ENCODE measurements at regions not wholly inside any gene's neighbourhood (a gene's known extent, or its start where the extent isn't known, plus 50 kb on each side); places are given as distances from the start of the nearest gene placed in this dataset.

DNA sequence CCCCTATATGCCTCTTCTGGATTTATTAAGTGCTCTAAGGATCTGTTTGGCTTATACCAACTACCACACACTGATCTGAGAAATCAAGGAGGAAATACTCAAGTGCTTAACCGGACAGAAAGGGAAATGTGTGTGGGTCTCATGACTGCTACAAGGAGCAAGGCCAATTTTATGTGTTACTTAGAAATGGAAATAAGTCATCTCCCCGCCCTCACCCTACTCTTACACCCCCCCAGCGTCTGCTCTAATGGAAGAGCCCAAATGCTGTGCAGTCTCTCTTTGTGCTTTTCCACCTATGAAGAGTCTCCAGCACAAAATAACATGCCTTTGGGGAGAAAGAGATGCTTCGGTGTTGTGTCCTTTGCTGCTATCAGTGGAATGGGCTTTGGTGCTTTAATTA lies 428.8 kb upstream of the ARID1B start:
- Histone ChIP-seq H3K4me1 (ENCODE audit: control insufficient read depth, extremely low read depth, insufficient read depth, low read length) (no peaks in the 10 kb centered on the region), H3K27ac (ENCODE audit: control insufficient read depth, insufficient read depth, low read length) (no peak overlapping the region), H3K4me2 (ENCODE audit: control insufficient read depth, extremely low read depth, insufficient read depth, low read depth, low read length) (no peak overlapping the region), H3K79me2 (ENCODE audit: control insufficient read depth, insufficient read depth, low read length) (no peaks in the 10 kb centered on the region), H3K9me3 (ENCODE audit: control insufficient read depth, low read depth, low read length) (no peaks in the 10 kb centered on the region), H4K20me1 (ENCODE audit: control insufficient read depth, extremely low read depth, insufficient read depth, low read length) (no peaks in the 10 kb centered on the region), H3K36me3 (ENCODE audit: control insufficient read depth in 2 of 2, extremely low read depth in 1 of 2, insufficient read depth in 2 of 2, low read length in 2 of 2) (no peaks in the 10 kb centered on the region), H3K4me3 (ENCODE audit: control insufficient read depth in 2 of 3, extremely low read depth in 1 of 3, insufficient read depth in 2 of 3, low read depth in 1 of 3, low read length in 3 of 3) (no peak overlapping the region), H2AFZ (ENCODE audit: control insufficient read depth, low read length) (no peak overlapping the region), H3K9ac (ENCODE audit: control insufficient read depth, extremely low read depth, insufficient read depth, low read length) (no peak overlapping the region), H3K9me1 (ENCODE audit: control insufficient read depth, extremely low read depth, insufficient read depth, low read length) (no peaks in the 10 kb centered on the region), H3K27me3 (ENCODE audit: control insufficient read depth, extremely low read depth, insufficient read depth, low read length) (no peaks in the 10 kb centered on the region)
- no peak for DNase-seq (ENCODE audit: low read depth, low spot score)
- TF ChIP-seq EZH2 (IDR thresholded peaks at IDR 0.05; ENCODE audit: low read length) (no peak), CTCF (optimal IDR thresholded peaks at IDR 0.05 in 1 of 3, IDR thresholded peaks at IDR 0.05 in 1 of 3, conservative IDR thresholded peaks at IDR 0.05 in 1 of 3; ENCODE audit: extremely low read depth in 1 of 3, insufficient read depth in 2 of 3, low read length in 3 of 3) (no peak)
- dilution Hi-C loops (cut with MboI; ENCODE audit: extremely low pct_ligation_motif_present, low sequenced_read_pairs) = no loop called here
- no peak for FAIRE-seq

DNA sequence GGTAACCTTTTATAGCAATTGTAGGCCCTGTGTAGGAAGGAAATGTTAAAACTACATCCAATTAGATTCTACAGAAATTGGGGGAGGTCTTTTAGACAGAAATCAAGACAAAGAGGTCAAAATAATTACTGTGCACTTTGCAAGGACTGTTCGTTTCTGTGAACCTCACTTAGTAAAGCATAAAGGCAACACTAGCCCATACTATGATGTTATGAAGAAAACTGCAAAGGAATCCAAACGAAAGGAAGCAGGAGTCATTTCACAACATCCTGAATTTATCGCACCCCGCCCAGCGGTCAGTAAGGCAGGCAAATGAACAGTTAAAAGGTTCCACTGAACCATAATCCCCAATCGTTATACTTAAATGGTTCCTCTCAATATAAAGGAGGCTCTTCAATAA lies 429.5 kb upstream of the ARID1B start:
- TF ChIP-seq EZH2 (IDR thresholded peaks at IDR 0.05; ENCODE audit: low read length) (no peak), CTCF (optimal IDR thresholded peaks at IDR 0.05 in 1 of 3, IDR thresholded peaks at IDR 0.05 in 1 of 3, conservative IDR thresholded peaks at IDR 0.05 in 1 of 3; ENCODE audit: extremely low read depth in 1 of 3, insufficient read depth in 2 of 3, low read length in 3 of 3) (no peak)

More for the DNA sequence above, 429.5 kb upstream of the ARID1B start:
- H3K9me3 ChIP-seq (ENCODE audit: control insufficient read depth, low read depth, low read length) = no peaks in the 10 kb centered on the region
- no peaks in the 10 kb centered on the region for H3K4me1 ChIP-seq (ENCODE audit: control insufficient read depth, extremely low read depth, insufficient read depth, low read length)
- no peak overlapping the region for H3K4me3 ChIP-seq (ENCODE audit: control insufficient read depth in 2 of 3, extremely low read depth in 1 of 3, insufficient read depth in 2 of 3, low read depth in 1 of 3, low read length in 3 of 3)
- H3K27me3 ChIP-seq (ENCODE audit: control insufficient read depth, extremely low read depth, insufficient read depth, low read length) = no peaks in the 10 kb centered on the region
- no peak overlapping the region for H2AFZ ChIP-seq (ENCODE audit: control insufficient read depth, low read length)
- no peaks in the 10 kb centered on the region for H4K20me1 ChIP-seq (ENCODE audit: control insufficient read depth, extremely low read depth, insufficient read depth, low read length)
- H3K9me1 ChIP-seq (ENCODE audit: control insufficient read depth, extremely low read depth, insufficient read depth, low read length) = no peaks in the 10 kb centered on the region
- no peak overlapping the region for H3K9ac ChIP-seq (ENCODE audit: control insufficient read depth, extremely low read depth, insufficient read depth, low read length)
- H3K27ac ChIP-seq (ENCODE audit: control insufficient read depth, insufficient read depth, low read length) = no peak overlapping the region
- FAIRE-seq (no peak), DNase-seq (ENCODE audit: low read depth, low spot score) (no peak)
- no peaks in the 10 kb centered on the region for H3K79me2 ChIP-seq (ENCODE audit: control insufficient read depth, insufficient read depth, low read length)
- dilution Hi-C loops (cut with MboI; ENCODE audit: extremely low pct_ligation_motif_present, low sequenced_read_pairs) = no loop called here
- H3K36me3 ChIP-seq (ENCODE audit: control insufficient read depth in 2 of 2, extremely low read depth in 1 of 2, insufficient read depth in 2 of 2, low read length in 2 of 2) = no peaks in the 10 kb centered on the region
- no peak overlapping the region for H3K4me2 ChIP-seq (ENCODE audit: control insufficient read depth, extremely low read depth, insufficient read depth, low read depth, low read length)

Measured in keratinocyte (primary cell).